Mesendoderm (in vitro differentiated cells): ENCODE measurements at regions not wholly inside any gene's neighbourhood (a gene's known extent, or its start where the extent isn't known, plus 50 kb on each side); places are given as distances from the start of the nearest gene placed in this dataset.

ENCODE experiments used
- DNase-seq: peaks from one replicate; pipeline ENCODE4 v3.0.0; 2013
- H2AK5ac ChIP-seq: 2 replicates; pipeline ENCODE4 v1.6.1; 2013; ENCODE audit warnings: low read length, inconsistent platforms
- H2BK120ac ChIP-seq: 2 replicates; pipeline ENCODE4 v1.6.1; 2013; ENCODE audit warnings: low read depth, mild to moderate bottlenecking, low read length, moderate library complexity, mixed read lengths
- H2BK15ac ChIP-seq: replicated peaks from 2 replicates; pipeline ENCODE4 v1.6.1; 2013; ENCODE audit warnings: low read depth, mild to moderate bottlenecking, moderate library complexity
- H2BK5ac ChIP-seq: 2 replicates; pipeline ENCODE4 v1.6.1; 2013; ENCODE audit warnings: low read length, inconsistent platforms
- H3K18ac ChIP-seq: 2 replicates; pipeline ENCODE4 v1.6.1; 2013; ENCODE audit warnings: mild to moderate bottlenecking, low read length, mixed read lengths
- H3K23ac ChIP-seq: one replicate; pipeline ENCODE4 v1.6.1; 2013; ENCODE audit warnings: low read length
- H3K27ac ChIP-seq: 2 replicates; pipeline ENCODE4 v1.5.1; 2013; ENCODE audit warnings: low read depth, mild to moderate bottlenecking, inconsistent platforms, low read length, moderate library complexity
- H3K27me3 ChIP-seq: 2 replicates; pipeline ENCODE4 v1.6.1; 2013; ENCODE audit warnings: low read length, control low read depth, mild to moderate bottlenecking, inconsistent platforms; ENCODE audit not compliant: insufficient read depth, poor library complexity
- H3K36me3 ChIP-seq: 2 replicates; pipeline ENCODE4 v1.6.1; 2013; ENCODE audit warnings: low read length, inconsistent platforms; ENCODE audit not compliant: control insufficient read depth, insufficient read depth
- H3K4ac ChIP-seq: one replicate; pipeline ENCODE4 v1.6.1; 2013; ENCODE audit warnings: low read depth, mild to moderate bottlenecking, low read length, moderate library complexity
- H3K4me1 ChIP-seq: 2 replicates; pipeline ENCODE4 v1.6.1; 2013; ENCODE audit warnings: low read depth, low read length, inconsistent platforms; ENCODE audit not compliant: control insufficient read depth
- H3K4me2 ChIP-seq: 2 replicates; pipeline ENCODE4 v1.6.1; 2013; ENCODE audit warnings: low read length
- H3K4me3 ChIP-seq: 2 replicates; pipeline ENCODE4 v1.5.1; 2013; ENCODE audit warnings: mild to moderate bottlenecking, low read length
- H3K56ac ChIP-seq: one replicate; pipeline ENCODE4 v1.6.1; 2013; ENCODE audit warnings: low read length
- H3K79me1 ChIP-seq: 2 replicates; pipeline ENCODE4 v1.6.1; 2013; ENCODE audit warnings: low read length, inconsistent platforms
- H3K79me2 ChIP-seq: 2 replicates; pipeline ENCODE4 v1.6.1; 2013; ENCODE audit warnings: mild to moderate bottlenecking, low read length; ENCODE audit not compliant: control insufficient read depth, insufficient read depth
- H3K9ac ChIP-seq: 2 replicates; pipeline ENCODE4 v1.6.1; 2013; ENCODE audit warnings: low read length, inconsistent platforms
- H4K5ac ChIP-seq: one replicate; pipeline ENCODE4 v1.6.1; 2013; ENCODE audit warnings: low read length
- H4K8ac ChIP-seq: one replicate; pipeline ENCODE4 v1.6.1; 2013; ENCODE audit warnings: low read depth, mild to moderate bottlenecking, control low read depth, low read length, moderate library complexity
- WGBS: extraction: QIAGEN DNeasy Blood & Tissue Kit; methylation state at CpG from one replicate; pipeline ENCODE4 v1.1.7; 2013; ENCODE audit warnings: low lambda C conversion rate, missing lambda C conversion rate; ENCODE audit not compliant: insufficient coverage; ENCODE audit errors: extremely low coverage; 5-methylcytosine and 5-hydroxymethylcytosine counted together

GRCh38 chr14:94702629-94703028, 67.3 kb downstream of the GSC start:
- Histone ChIP-seq H3K79me1 (no peaks in the 10 kb centered on the region), H3K4me3 (no peak overlapping the region), H3K4me2 (no peak overlapping the region), H3K27me3 (no peaks in the 10 kb centered on the region), H3K56ac (no peak overlapping the region), H4K5ac (no peak overlapping the region), H3K4me1 (no peaks in the 10 kb centered on the region), H3K9ac (no peak overlapping the region), H3K27ac (no peak overlapping the region), H3K4ac (no peak overlapping the region), H4K8ac (no peak overlapping the region), H2BK120ac (no peak overlapping the region), H2BK5ac (no peak overlapping the region), H2AK5ac (no peak overlapping the region), H3K36me3 (no peaks in the 10 kb centered on the region), H3K79me2 (no peaks in the 10 kb centered on the region), H2BK15ac (no peak overlapping the region), H3K23ac (no peak overlapping the region), H3K18ac (no peak overlapping the region)
- no CpG with 5 or more reads among the region's 2 CpGs for WGBS
- peak; percentile 13 for DNase-seq

DNA sequence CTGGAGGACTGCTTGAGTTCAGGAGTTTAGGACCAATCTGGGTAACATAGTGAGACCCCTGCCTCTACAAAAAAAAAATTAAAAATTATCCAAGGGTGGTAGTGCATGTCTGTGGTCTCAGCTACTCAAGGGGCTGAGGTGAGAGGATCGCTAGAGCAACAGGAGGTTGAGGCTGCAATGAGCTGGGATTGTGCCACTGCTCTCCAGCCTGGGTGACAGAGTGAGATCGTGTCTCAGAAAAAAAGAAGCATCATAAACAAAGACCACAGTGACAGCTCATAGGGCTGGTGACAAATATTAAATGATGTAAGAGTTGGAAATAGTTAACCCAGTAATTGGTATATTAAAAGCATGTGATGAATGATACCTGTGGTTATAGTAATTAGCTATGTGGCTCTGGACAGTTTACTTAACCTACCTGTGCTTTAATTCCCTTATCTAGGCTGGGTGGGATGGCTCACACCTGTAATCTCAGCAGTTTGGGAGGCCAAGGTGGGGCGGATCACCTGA, 68.0 kb downstream of the GSC start:
- H3K4me2 ChIP-seq = no peak overlapping the region
- H3K18ac ChIP-seq = no peak overlapping the region
- no peak overlapping the region for H3K9ac ChIP-seq
- no peak overlapping the region for H4K5ac ChIP-seq
- no peak overlapping the region for H3K4me3 ChIP-seq
- H4K8ac ChIP-seq = no peak overlapping the region
- H2BK5ac ChIP-seq = no peak overlapping the region
- H3K23ac ChIP-seq = no peak overlapping the region
- no peak overlapping the region for H3K27ac ChIP-seq
- no peak overlapping the region for H3K4ac ChIP-seq
- no peaks in the 10 kb centered on the region for H3K27me3 ChIP-seq
- H3K56ac ChIP-seq = no peak overlapping the region
- no peaks in the 10 kb centered on the region for H3K79me1 ChIP-seq
- no peaks in the 10 kb centered on the region for H3K36me3 ChIP-seq
- H2AK5ac ChIP-seq = no peak overlapping the region
- no CpG with 5 or more reads among the region's 3 CpGs for WGBS
- no peak overlapping the region for H2BK15ac ChIP-seq
- H3K79me2 ChIP-seq = no peaks in the 10 kb centered on the region
- no peak for DNase-seq
- H2BK120ac ChIP-seq = no peak overlapping the region
- no peaks in the 10 kb centered on the region for H3K4me1 ChIP-seq

DNA sequence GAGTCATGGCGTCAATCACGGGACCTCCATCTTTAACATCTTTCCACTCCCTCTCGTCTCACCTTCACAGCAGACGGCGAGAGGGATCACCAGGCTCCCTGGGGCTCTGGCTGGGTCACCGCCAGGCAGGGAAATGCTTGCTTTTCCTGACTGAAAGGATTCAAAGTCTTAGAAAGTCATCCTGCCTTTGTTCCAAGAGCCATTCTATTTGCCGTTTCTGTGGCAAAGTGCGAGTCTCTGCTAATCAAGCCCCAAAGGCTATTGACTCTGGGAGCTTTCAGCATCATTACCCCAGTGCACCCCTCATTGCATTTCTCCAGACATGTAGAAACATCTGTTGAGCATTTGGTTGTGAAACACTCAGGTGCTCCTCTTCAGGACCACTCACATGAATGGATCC, 69.6 kb downstream of the GSC start:
- H3K4ac ChIP-seq = no peak overlapping the region
- no peak overlapping the region for H2BK120ac ChIP-seq
- no peak overlapping the region for H3K18ac ChIP-seq
- WGBS = no CpG with 5 or more reads among the region's 8 CpGs
- no peak overlapping the region for H2BK15ac ChIP-seq
- H2AK5ac ChIP-seq = no peak overlapping the region
- H2BK5ac ChIP-seq = no peak overlapping the region
- H4K8ac ChIP-seq = no peak overlapping the region
- H3K27me3 ChIP-seq = no peaks in the 10 kb centered on the region
- no peaks in the 10 kb centered on the region for H3K4me1 ChIP-seq
- DNase-seq = no peak
- H3K27ac ChIP-seq = no peak overlapping the region
- H3K23ac ChIP-seq = no peak overlapping the region
- no peak overlapping the region for H3K4me3 ChIP-seq
- no peaks in the 10 kb centered on the region for H3K79me1 ChIP-seq
- H4K5ac ChIP-seq = no peak overlapping the region
- no peak overlapping the region for H3K56ac ChIP-seq
- H3K79me2 ChIP-seq = no peaks in the 10 kb centered on the region
- no peak overlapping the region for H3K4me2 ChIP-seq
- H3K36me3 ChIP-seq = no peaks in the 10 kb centered on the region
- no peak overlapping the region for H3K9ac ChIP-seq

- no peak overlapping the region for H2BK120ac ChIP-seq
- no peak overlapping the region for H3K9ac ChIP-seq
- H2BK5ac ChIP-seq = no peak overlapping the region
- H3K27ac ChIP-seq = no peak overlapping the region
- DNase-seq = no peak
- no peak overlapping the region for H2AK5ac ChIP-seq
- no peak overlapping the region for H3K4ac ChIP-seq
- H3K4me3 ChIP-seq = no peak overlapping the region
- no peak overlapping the region for H3K4me2 ChIP-seq
- no CpG with 5 or more reads among the region's 9 CpGs for whole genome bisulfite sequencing
- no peak overlapping the region for H3K18ac ChIP-seq
- H3K4me1 ChIP-seq = no peaks in the 10 kb centered on the region
- no peaks in the 10 kb centered on the region for H3K36me3 ChIP-seq
- no peak overlapping the region for H3K23ac ChIP-seq
- H3K27me3 ChIP-seq = no peaks in the 10 kb centered on the region
- H3K56ac ChIP-seq = no peak overlapping the region
- H3K79me2 ChIP-seq = no peaks in the 10 kb centered on the region
- H2BK15ac ChIP-seq = no peak overlapping the region
- no peak overlapping the region for H4K5ac ChIP-seq
- no peak overlapping the region for H4K8ac ChIP-seq
- no peaks in the 10 kb centered on the region for H3K79me1 ChIP-seq
These were observed 70.1 kb downstream of the GSC start for GRCh38 chr14:94699831-94700230.

- no peak overlapping the region for H2BK5ac ChIP-seq
- no peak overlapping the region for H3K4me3 ChIP-seq
- no peak overlapping the region for H3K4ac ChIP-seq
- no peaks in the 10 kb centered on the region for H3K4me1 ChIP-seq
- H2AK5ac ChIP-seq = no peak overlapping the region
- H3K23ac ChIP-seq = no peak overlapping the region
- no peak overlapping the region for H3K9ac ChIP-seq
- H3K27ac ChIP-seq = no peak overlapping the region
- WGBS = no CpG with 5 or more reads among the region's 12 CpGs
- no peak overlapping the region for H3K18ac ChIP-seq
- no peak overlapping the region for H2BK15ac ChIP-seq
- no peak for DNase-seq
- no peaks in the 10 kb centered on the region for H3K79me2 ChIP-seq
- no peaks in the 10 kb centered on the region for H3K79me1 ChIP-seq
- H3K36me3 ChIP-seq = no peaks in the 10 kb centered on the region
- H2BK120ac ChIP-seq = no peak overlapping the region
- no peak overlapping the region for H4K8ac ChIP-seq
- H3K4me2 ChIP-seq = no peak overlapping the region
- H3K27me3 ChIP-seq = no peaks in the 10 kb centered on the region
- no peak overlapping the region for H4K5ac ChIP-seq
- H3K56ac ChIP-seq = no peak overlapping the region
These were observed 71.9 kb downstream of the GSC start for GRCh38 chr14:94697773-94698556.

DNA sequence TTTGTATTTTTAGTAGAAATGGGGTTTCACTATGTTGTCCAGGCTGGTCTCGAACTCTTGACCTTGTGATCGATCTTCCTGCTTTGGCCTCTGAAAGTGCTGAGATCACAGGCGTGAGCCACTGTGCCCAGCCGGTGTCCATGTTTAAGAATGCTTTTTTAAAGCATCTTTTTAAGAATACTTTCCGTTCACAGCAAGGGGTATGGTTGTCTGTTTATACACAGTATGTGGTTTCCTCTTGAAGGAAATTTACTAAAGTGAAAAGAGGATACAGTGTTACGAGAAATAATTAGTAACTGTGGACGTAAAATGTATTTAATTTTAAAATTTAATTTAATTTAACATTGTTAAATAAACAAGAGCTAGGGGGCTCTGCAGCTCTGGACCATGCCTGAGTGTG, 73.4 kb downstream of the GSC start:
- DNase-seq = no peak
- Histone ChIP-seq H2BK120ac (no peak overlapping the region), H2BK15ac (no peak overlapping the region)

More for the DNA sequence above, 73.4 kb downstream of the GSC start:
- Histone ChIP-seq H3K4me3 (no peak overlapping the region), H4K8ac (no peak overlapping the region), H2BK5ac (no peak overlapping the region), H4K5ac (no peak overlapping the region), H3K56ac (no peak overlapping the region), H3K79me1 (no peaks in the 10 kb centered on the region), H3K18ac (no peak overlapping the region), H3K79me2 (no peaks in the 10 kb centered on the region), H2AK5ac (no peak overlapping the region), H3K23ac (no peak overlapping the region), H3K4me1 (no peaks in the 10 kb centered on the region), H3K36me3 (no peaks in the 10 kb centered on the region), H3K4ac (no peak overlapping the region), H3K27ac (no peak overlapping the region), H3K4me2 (no peak overlapping the region), H3K27me3 (no peaks in the 10 kb centered on the region), H3K9ac (no peak overlapping the region)
- WGBS = 100% methylated on average over 2 of the region's 7 CpGs
